ENCODE measurements at regions not wholly inside any gene's neighbourhood (a gene's known extent, or its start where the extent isn't known, plus 50 kb on each side); places are given as distances from the start of the nearest gene placed in this dataset.

DNA sequence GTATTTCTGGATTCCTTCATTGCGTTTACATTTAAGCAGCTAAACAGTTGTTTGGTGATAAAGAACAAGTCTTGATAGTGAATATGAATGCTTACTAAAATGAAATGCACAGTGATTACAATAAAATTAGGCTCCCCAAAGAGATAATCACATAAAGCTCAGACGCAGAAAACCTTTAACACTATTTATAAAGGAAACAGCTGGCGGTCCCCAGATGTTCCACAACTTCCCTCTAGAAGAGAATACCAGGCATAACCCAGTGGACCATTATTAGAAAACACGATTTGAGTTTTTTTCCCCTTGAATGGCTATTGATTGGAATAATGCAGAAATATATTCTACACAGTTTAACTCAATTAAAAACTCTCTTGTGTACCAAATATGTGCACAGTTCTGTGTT, 573.2 kb downstream of the DIPK2A start:
- WGBS (ENCODE audit: extremely low coverage, insufficient read length, low lambda C conversion rate): no CpG with 5 or more reads among the region's 4 CpGs
- H3K4me2 ChIP-seq (ENCODE audit: insufficient read depth, insufficient read length, low read length): no peak overlapping the region
- H3K18ac ChIP-seq (ENCODE audit: insufficient read length, low read depth, low read length): no peak overlapping the region
- H3K27ac ChIP-seq (ENCODE audit: insufficient read length, low read depth, low read length): no peak overlapping the region
- H3K56ac ChIP-seq (ENCODE audit: insufficient read length, low read depth, low read length): no peak overlapping the region
- H2BK12ac ChIP-seq (ENCODE audit: insufficient read length, low read depth, low read length): no peak overlapping the region
- Mint-ChIP-seq H3K27me3 (ENCODE audit: low read depth) (no peaks in the 10 kb centered on the region), H3K4me3 (no peak overlapping the region), H3K9me3 (peaks cover 0 to 4% of the 10 kb centered on the region in 2 experiments; a peak in 2 of 5 replicates), H3K27ac (no peak overlapping the region), H3K4me1 (peaks cover 23 to 24% of the 10 kb centered on the region in 2 experiments), H3K36me3 (ENCODE audit: insufficient read depth in 1 of 3, low read depth in 3 of 3) (no peaks in the 10 kb centered on the region)
- no peaks in the 10 kb centered on the region for H3K4me1 ChIP-seq (ENCODE audit: insufficient read depth, low read length)
- H3K23me2 ChIP-seq (ENCODE audit: insufficient read length, low read depth, low read length, poor library complexity, severe bottlenecking): no peaks in the 10 kb centered on the region
- H3K4ac ChIP-seq (ENCODE audit: low read depth, low read length): no peak overlapping the region
- H4K91ac ChIP-seq (ENCODE audit: insufficient read length, low read depth, low read length): no peak overlapping the region
- TF ChIP-seq, protein P1, sequence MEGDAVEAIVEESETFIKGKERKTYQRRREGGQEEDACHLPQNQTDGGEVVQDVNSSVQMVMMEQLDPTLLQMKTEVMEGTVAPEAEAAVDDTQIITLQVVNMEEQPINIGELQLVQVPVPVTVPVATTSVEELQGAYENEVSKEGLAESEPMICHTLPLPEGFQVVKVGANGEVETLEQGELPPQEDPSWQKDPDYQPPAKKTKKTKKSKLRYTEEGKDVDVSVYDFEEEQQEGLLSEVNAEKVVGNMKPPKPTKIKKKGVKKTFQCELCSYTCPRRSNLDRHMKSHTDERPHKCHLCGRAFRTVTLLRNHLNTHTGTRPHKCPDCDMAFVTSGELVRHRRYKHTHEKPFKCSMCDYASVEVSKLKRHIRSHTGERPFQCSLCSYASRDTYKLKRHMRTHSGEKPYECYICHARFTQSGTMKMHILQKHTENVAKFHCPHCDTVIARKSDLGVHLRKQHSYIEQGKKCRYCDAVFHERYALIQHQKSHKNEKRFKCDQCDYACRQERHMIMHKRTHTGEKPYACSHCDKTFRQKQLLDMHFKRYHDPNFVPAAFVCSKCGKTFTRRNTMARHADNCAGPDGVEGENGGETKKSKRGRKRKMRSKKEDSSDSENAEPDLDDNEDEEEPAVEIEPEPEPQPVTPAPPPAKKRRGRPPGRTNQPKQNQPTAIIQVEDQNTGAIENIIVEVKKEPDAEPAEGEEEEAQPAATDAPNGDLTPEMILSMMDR (conservative IDR thresholded peaks at IDR 0.05): no peak
- H4K8ac ChIP-seq (replicated peaks; ENCODE audit: insufficient read length, low read depth, low read length): no peak overlapping the region
- no peak overlapping the region for H2BK5ac ChIP-seq (ENCODE audit: insufficient read length, low read length)
- H2AK5ac ChIP-seq (ENCODE audit: insufficient read length, low read length): no peak overlapping the region
- no peaks in the 10 kb centered on the region for H3K27me3 ChIP-seq (ENCODE audit: insufficient read depth, low read length)
- no peak overlapping the region for H3T11ph ChIP-seq (ENCODE audit: low read length)
- H3K79me2 ChIP-seq (ENCODE audit: insufficient read depth, low read length): no peaks in the 10 kb centered on the region
- no peak overlapping the region for H3K14ac ChIP-seq (ENCODE audit: insufficient read depth, low read length)
- no peak overlapping the region for H2BK20ac ChIP-seq (ENCODE audit: low read depth, low read length, poor library complexity, severe bottlenecking)
- H4K20me1 ChIP-seq (ENCODE audit: control insufficient read depth, insufficient read depth, insufficient read length): no peaks in the 10 kb centered on the region
- H3K9me3 ChIP-seq (ENCODE audit: control insufficient read depth, low read depth, low read length): no peaks in the 10 kb centered on the region
- H2BK120ac ChIP-seq (ENCODE audit: low read depth, low read length, poor library complexity, severe bottlenecking): no peak overlapping the region
- no peak overlapping the region for H2BK15ac ChIP-seq (ENCODE audit: low read depth, low read length)
- H3K23ac ChIP-seq (ENCODE audit: insufficient read length, low read depth, low read length): no peak overlapping the region
- no peak for DNase-seq
- no peak overlapping the region for H3K9ac ChIP-seq (ENCODE audit: extremely low read depth, insufficient read length, low read length)
- no peaks in the 10 kb centered on the region for H3K79me1 ChIP-seq (ENCODE audit: insufficient read depth, low read depth, low read length, poor library complexity, severe bottlenecking)
- H2AFZ ChIP-seq (ENCODE audit: low read length): no peak overlapping the region
- H4K5ac ChIP-seq (ENCODE audit: insufficient read length, low read depth, low read length): no peak overlapping the region

Data from H9 (cell line).